ENCODE measurements at regions not wholly inside any gene's neighbourhood (a gene's known extent, or its start where the extent isn't known, plus 50 kb on each side); places are given as distances from the start of the nearest gene placed in this dataset.

- TF ChIP-seq POLR2A (IDR thresholded peaks at IDR 0.05) (no peak), CTCF (IDR thresholded peaks at IDR 0.05) (no peak)
These were observed 162.0 kb upstream of the MC4R start for GRCh38 chr18:60534538-60534937.

All from body of pancreas (tissue), 4 donors.